ENCODE measurements at regions not wholly inside any gene's neighbourhood (a gene's known extent, or its start where the extent isn't known, plus 50 kb on each side); places are given as distances from the start of the nearest gene placed in this dataset.

DNA sequence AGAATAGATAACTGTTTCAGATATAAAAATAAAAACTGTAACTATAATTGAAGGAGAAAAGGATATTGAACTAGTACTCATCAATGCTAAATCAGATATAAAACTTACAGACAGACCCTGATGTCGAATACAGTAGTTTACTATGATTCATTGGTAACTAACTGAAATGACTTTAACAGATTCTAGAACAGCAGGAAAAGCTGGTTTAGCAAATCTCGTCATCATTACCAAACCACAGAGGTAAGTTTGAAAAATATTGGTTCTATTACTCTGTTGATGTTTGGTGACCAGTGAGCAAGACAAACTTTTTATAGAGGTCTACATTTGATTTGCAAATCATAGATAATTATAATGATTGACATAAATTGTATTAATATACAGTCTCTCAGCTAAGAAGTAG lies 551.4 kb upstream of the ADGRL3 start:
- Mint-ChIP-seq H3K27ac (no peak overlapping the region), H3K27me3 (ENCODE audit: low read depth) (no peaks in the 10 kb centered on the region), H3K9me3 (peaks cover 20% of the 10 kb centered on the region), H3K4me3 (no peak overlapping the region), H3K36me3 (no peaks in the 10 kb centered on the region), H3K4me1 (peaks cover 19% of the 10 kb centered on the region)
- TF ChIP-seq, protein P1, sequence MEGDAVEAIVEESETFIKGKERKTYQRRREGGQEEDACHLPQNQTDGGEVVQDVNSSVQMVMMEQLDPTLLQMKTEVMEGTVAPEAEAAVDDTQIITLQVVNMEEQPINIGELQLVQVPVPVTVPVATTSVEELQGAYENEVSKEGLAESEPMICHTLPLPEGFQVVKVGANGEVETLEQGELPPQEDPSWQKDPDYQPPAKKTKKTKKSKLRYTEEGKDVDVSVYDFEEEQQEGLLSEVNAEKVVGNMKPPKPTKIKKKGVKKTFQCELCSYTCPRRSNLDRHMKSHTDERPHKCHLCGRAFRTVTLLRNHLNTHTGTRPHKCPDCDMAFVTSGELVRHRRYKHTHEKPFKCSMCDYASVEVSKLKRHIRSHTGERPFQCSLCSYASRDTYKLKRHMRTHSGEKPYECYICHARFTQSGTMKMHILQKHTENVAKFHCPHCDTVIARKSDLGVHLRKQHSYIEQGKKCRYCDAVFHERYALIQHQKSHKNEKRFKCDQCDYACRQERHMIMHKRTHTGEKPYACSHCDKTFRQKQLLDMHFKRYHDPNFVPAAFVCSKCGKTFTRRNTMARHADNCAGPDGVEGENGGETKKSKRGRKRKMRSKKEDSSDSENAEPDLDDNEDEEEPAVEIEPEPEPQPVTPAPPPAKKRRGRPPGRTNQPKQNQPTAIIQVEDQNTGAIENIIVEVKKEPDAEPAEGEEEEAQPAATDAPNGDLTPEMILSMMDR (IDR thresholded peaks at IDR 0.05; ENCODE audit: unreplicated experiment), result no peak
- DNase-seq (ENCODE audit: low spot score in 2 of 2, unreplicated experiment in 2 of 2), result no peak

DNA sequence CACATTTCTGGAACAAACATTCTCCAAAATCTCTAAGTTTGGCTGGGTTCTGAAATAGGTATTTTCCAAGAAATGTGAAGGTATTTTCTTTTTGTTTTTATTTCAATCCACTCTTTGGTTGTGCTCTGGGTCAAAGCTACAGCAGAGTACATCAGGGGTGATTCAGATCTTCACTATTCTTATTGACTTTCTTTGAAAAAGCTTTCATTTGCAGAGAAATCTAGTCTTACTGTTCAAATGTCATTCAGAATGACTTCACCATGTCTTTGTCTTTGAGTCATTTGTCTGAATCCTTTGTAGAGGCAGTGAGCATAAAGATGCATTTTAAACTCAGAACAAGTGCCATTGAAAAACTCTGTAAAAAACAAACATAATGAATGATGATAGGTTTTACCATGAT lies 547.2 kb upstream of the ADGRL3 start:
- no peak overlapping the region for H3K27ac Mint-ChIP-seq
- TF ChIP-seq, protein P1 (IDR thresholded peaks at IDR 0.05; ENCODE audit: unreplicated experiment), result no peak
- peaks cover 33% of the 10 kb centered on the region for H3K4me1 Mint-ChIP-seq
- H3K36me3 Mint-ChIP-seq, result peaks cover 5% of the 10 kb centered on the region
- no peaks in the 10 kb centered on the region for H3K27me3 Mint-ChIP-seq (ENCODE audit: low read depth)
- no peak for DNase-seq (ENCODE audit: low spot score in 2 of 2, unreplicated experiment in 2 of 2)
- peaks cover 14% of the 10 kb centered on the region for H3K9me3 Mint-ChIP-seq
- H3K4me3 Mint-ChIP-seq, result no peak overlapping the region

DNA sequence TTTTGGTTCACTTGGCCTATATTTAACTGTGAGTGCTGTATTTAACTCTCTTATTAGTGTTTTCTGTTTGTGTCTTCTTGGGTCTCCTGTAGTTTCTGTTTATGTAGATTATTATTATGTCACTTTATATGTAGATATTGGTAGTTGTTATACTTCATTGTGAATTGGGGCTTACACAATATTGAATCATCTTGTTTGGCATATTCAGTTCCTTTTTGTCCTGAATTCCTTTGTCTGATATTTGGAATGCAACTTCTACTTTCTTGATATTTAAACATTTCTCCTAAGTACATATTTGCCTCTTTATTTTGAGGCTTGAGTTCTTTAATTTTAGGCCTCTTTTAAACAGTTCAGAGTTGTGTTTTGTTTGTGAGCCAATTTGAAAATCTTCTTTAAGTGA lies 544.8 kb upstream of the ADGRL3 start:
- Mint-ChIP-seq H3K4me3 (no peak overlapping the region), H3K27me3 (ENCODE audit: low read depth) (no peaks in the 10 kb centered on the region), H3K4me1 (peaks cover 14% of the 10 kb centered on the region), H3K36me3 (peaks cover 8% of the 10 kb centered on the region), H3K9me3 (peaks cover 18% of the 10 kb centered on the region), H3K27ac (no peak overlapping the region)
- TF ChIP-seq, protein P1 (IDR thresholded peaks at IDR 0.05; ENCODE audit: unreplicated experiment), result no peak
- DNase-seq (ENCODE audit: low spot score in 2 of 2, unreplicated experiment in 2 of 2), result no peak

DNA sequence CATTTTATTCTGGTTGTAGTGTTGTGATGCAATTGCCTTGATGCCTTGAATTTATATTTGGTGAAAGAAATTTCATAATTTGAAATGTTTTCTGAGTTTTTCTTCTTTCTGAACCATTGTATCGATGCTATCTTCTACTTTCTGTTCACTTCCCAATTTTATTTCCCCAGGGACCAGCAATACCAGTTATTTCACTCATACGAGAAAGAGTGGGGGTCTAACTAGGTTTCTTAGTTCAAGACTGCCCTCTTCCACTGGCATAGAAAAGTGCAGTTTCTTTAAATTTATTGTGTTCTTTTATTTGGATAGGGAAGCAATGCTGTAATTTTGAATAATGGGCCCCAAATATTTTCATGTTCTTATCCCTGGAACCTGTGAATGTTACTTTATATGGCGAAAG lies 544.0 kb upstream of the ADGRL3 start:
- Mint-ChIP-seq H3K27me3 (ENCODE audit: low read depth) (no peaks in the 10 kb centered on the region), H3K4me1 (peaks cover 14% of the 10 kb centered on the region), H3K27ac (peak overlapping the region; percentile 2), H3K36me3 (peaks cover 8% of the 10 kb centered on the region), H3K4me3 (no peak overlapping the region), H3K9me3 (peaks cover 18% of the 10 kb centered on the region)
- TF ChIP-seq, protein P1 (IDR thresholded peaks at IDR 0.05; ENCODE audit: unreplicated experiment), result no peak
- DNase-seq (ENCODE audit: low spot score in 2 of 2, unreplicated experiment in 2 of 2), result no peak

DNA sequence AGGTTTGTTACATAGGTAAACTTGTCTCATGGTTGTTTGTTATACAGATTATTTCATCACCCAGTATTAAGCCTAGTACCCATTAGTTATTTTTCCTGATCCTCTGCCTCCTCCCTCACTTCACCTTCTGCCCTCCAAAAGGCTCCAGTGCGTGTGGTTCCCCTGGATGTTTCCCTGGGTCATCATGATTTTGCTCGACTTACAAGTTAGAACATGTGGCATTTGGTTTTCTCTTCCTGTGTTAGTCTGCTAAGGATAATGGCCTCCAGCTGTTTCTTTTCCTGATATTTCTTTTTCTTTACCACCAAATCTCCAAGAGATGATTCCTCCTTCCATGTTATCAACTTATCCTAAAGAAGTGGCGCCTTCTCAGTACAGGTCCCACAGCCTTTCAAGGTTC lies 543.1 kb upstream of the ADGRL3 start:
- Mint-ChIP-seq H3K36me3 (peaks cover 10% of the 10 kb centered on the region), H3K27me3 (ENCODE audit: low read depth) (no peaks in the 10 kb centered on the region), H3K4me3 (no peak overlapping the region), H3K9me3 (peaks cover 24% of the 10 kb centered on the region), H3K4me1 (peaks cover 14% of the 10 kb centered on the region), H3K27ac (peak overlapping the region; percentile 45)
- no peak for DNase-seq (ENCODE audit: low spot score in 2 of 2, unreplicated experiment in 2 of 2)
- TF ChIP-seq, protein P1 (IDR thresholded peaks at IDR 0.05; ENCODE audit: unreplicated experiment), result no peak

DNA sequence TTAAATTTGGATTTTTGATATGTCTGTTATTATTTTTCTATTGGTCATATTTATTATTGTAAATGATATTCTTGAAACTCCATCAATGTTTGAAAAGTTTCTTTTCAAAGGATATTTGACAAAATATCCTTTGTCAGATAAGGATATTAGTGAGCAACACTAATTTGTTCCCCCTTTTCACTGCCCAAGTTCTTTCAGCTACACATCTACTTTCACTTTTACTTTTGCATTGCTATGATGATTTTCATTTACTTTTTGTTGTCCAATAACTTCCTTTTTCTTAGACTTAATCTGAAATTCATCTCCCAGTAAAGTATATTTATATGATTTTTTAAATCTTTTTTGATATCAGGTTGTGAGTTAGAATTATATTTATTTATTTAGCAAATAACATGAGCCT lies 542.3 kb upstream of the ADGRL3 start:
- H3K27ac Mint-ChIP-seq, result no peak overlapping the region
- no peak overlapping the region for H3K4me3 Mint-ChIP-seq
- H3K4me1 Mint-ChIP-seq, result peaks cover 14% of the 10 kb centered on the region
- no peaks in the 10 kb centered on the region for H3K27me3 Mint-ChIP-seq (ENCODE audit: low read depth)
- peaks cover 24% of the 10 kb centered on the region for H3K9me3 Mint-ChIP-seq
- peaks cover 10% of the 10 kb centered on the region for H3K36me3 Mint-ChIP-seq
- DNase-seq (ENCODE audit: low spot score in 2 of 2, unreplicated experiment in 2 of 2), result no peak
- TF ChIP-seq, protein P1 (IDR thresholded peaks at IDR 0.05; ENCODE audit: unreplicated experiment), result no peak

Data from mesothelial cell of epicardium (in vitro differentiated cells).